HCT116 (cell line): ENCODE measurements at regions not wholly inside any gene's neighbourhood (a gene's known extent, or its start where the extent isn't known, plus 50 kb on each side); places are given as distances from the start of the nearest gene placed in this dataset.

ENCODE experiments used
- ATAC-seq: fragments of 200-7000 bp; cut with Tn5 transposase; 2 replicates; pipeline ENCODE4 v1.9.1; 2020; ENCODE audit warnings: mild to moderate bottlenecking, moderate library complexity
- BruUV-seq: library from RNA; stranded (reverse); fragments of 400-500 nt; replicated peaks from 2 replicates; lab custom pipeline; 2021; lab: Mats Ljungman, UMichigan
- CTCF ChIA-PET: fragments of 300-600 bp; sonication (Branson Sonifier 250); formaldehyde crosslinking; loops from one replicate; lab custom pipeline; 2021; ENCODE audit warnings: antibody characterized with exemption; lab: Charles Lee
- POLR2A ChIA-PET: fragments of 300-600, 350-600 bp; sonication (Branson Sonifier 250); formaldehyde crosslinking; loops from one replicate; lab custom pipeline; 2021; ENCODE audit warnings: antibody characterized with exemption; lab: Charles Lee
- RAD21 ChIA-PET, 2 experiments: fragments of 300-600 bp; sonication (Branson Sonifier 250); formaldehyde crosslinking; loops; one replicate each; lab custom pipeline; 2023; ENCODE audit warnings: low total read pairs in 2 of 2; ENCODE audit not compliant: uncharacterized antibody in 2 of 2, unreplicated experiment in 2 of 2, low non-redundant PET in 1 of 2; lab: Charles Lee
- DNase-seq: peaks from one replicate; pipeline ENCODE4 v3.0.0-alpha.2; 2010; ENCODE audit warnings: low read depth, low spot score
- H2AFZ ChIP-seq: fragments of 200-600 bp; shearing (Covaris generic), sonication (generic); 2 replicates; pipeline ENCODE4 v1.6.1; 2017; ENCODE audit warnings: low read depth, mixed run types, mixed read lengths, antibody characterized with exemption, low read length; ENCODE audit not compliant: poor library complexity, severe bottlenecking
- H3K27ac ChIP-seq: 2 replicates; pipeline ENCODE4 v1.5.1; 2012; ENCODE audit warnings: low read depth, low read length
- H3K27me3 ChIP-seq: fragments of 200-600 bp; sonication (generic); 2 replicates; pipeline ENCODE4 v1.6.1; 2016; ENCODE audit warnings: mixed run types, low read length, mixed read lengths; ENCODE audit not compliant: insufficient read depth
- H3K36me3 ChIP-seq, 2 experiments: fragments of 200-500 bp in 1 of 2; fragments of 200-600 bp in 1 of 2; sonication (Bioruptor generic) in 1 of 2; sonication (generic) in 1 of 2; 2 replicates each; pipeline versions ENCODE4 v1.5.1 to v1.6.1; 2014 to 2016; ENCODE audit warnings: low read length in 2 of 2, inconsistent platforms in 1 of 2, mixed read lengths in 1 of 2, mixed run types in 1 of 2; ENCODE audit not compliant: insufficient read depth in 2 of 2, control insufficient read depth in 1 of 2
- H3K4me1 ChIP-seq, 2 experiments: fragments of 200-600 bp in 1 of 2; sonication (generic) in 1 of 2; 2 replicates each; pipeline versions ENCODE4 v1.5.1 to v1.6.1; 2012 to 2017; ENCODE audit warnings: low read length in 2 of 2, inconsistent platforms in 1 of 2, mild to moderate bottlenecking in 1 of 2, mixed read lengths in 1 of 2, mixed run types in 1 of 2, moderate library complexity in 1 of 2; ENCODE audit not compliant: insufficient read depth in 2 of 2, control insufficient read depth in 1 of 2
- H3K4me2 ChIP-seq: fragments of 200-600 bp; sonication (generic); 2 replicates; pipeline ENCODE4 v1.6.1; 2017; ENCODE audit warnings: mixed run types, low read length, mixed read lengths
- H3K4me3 ChIP-seq, 2 experiments: fragments of 200-600 bp in 1 of 2; sonication (generic) in 1 of 2; replicated peaks in 1 of 2; 2 replicates each; pipeline ENCODE4 v1.5.1; 2011 to 2016; ENCODE audit warnings: low read length in 2 of 2, control low read depth in 1 of 2, low read depth in 1 of 2, mild to moderate bottlenecking in 1 of 2, mixed read lengths in 1 of 2, mixed run types in 1 of 2
- H3K79me2 ChIP-seq: fragments of 200-600 bp; sonication (generic); 2 replicates; pipeline ENCODE4 v1.6.1; 2017; ENCODE audit warnings: mild to moderate bottlenecking, mixed run types, low read length, moderate library complexity, mixed read lengths; ENCODE audit not compliant: insufficient read depth
- H3K9ac ChIP-seq: fragments of 200-600 bp; sonication (generic); 2 replicates; pipeline ENCODE4 v1.6.1; 2016; ENCODE audit warnings: low read length, mixed read lengths
- H3K9me2 ChIP-seq: fragments of 200-600 bp; sonication (generic), shearing (Covaris generic); 2 replicates; pipeline ENCODE4 v1.6.1; 2017; ENCODE audit warnings: mixed run types, mild to moderate bottlenecking, moderate library complexity; ENCODE audit not compliant: insufficient read depth
- H3K9me3 ChIP-seq, 2 experiments: fragments of 200-500 bp in 1 of 2; fragments of 200-600 bp in 1 of 2; sonication (Bioruptor generic) in 1 of 2; sonication (generic) in 1 of 2; 2 replicates each; pipeline ENCODE4 v1.6.1; 2014 to 2017; ENCODE audit warnings: low read length in 2 of 2, mixed read lengths in 2 of 2, inconsistent platforms in 1 of 2, low read depth in 1 of 2, mild to moderate bottlenecking in 1 of 2, mixed run types in 1 of 2, moderate library complexity in 1 of 2; ENCODE audit not compliant: control insufficient read depth in 1 of 2, insufficient read depth in 1 of 2
- H4K20me1 ChIP-seq: fragments of 200-600 bp; sonication (generic), shearing (Covaris generic); 2 replicates; pipeline ENCODE4 v1.6.1; 2017; ENCODE audit warnings: mixed run types, mild to moderate bottlenecking, moderate library complexity; ENCODE audit not compliant: insufficient read depth
- CTCF ChIP-seq, 3 experiments: fragments of 200-600 bp in 1 of 3; sonication (generic) in 1 of 3; IDR thresholded peaks in 2 of 3; conservative IDR thresholded peaks in 1 of 3; 2 replicates each; pipeline ENCODE4 v1.5.1; 2012 to 2017; ENCODE audit warnings: low read depth in 2 of 3, low read length in 2 of 3, antibody characterized with exemption in 1 of 3, borderline replicate concordance in 1 of 3, control low read depth in 1 of 3, mild to moderate bottlenecking in 1 of 3, mixed read lengths in 1 of 3, mixed run types in 1 of 3, moderate library complexity in 1 of 3; ENCODE audit not compliant: insufficient read depth in 1 of 3
- EGR1 ChIP-seq: IDR thresholded peaks from 2 replicates; pipeline ENCODE4 v1.6.1; 2012; ENCODE audit warnings: low read depth
- EZH2 ChIP-seq: fragments of 200-600 bp; sonication (generic); IDR thresholded peaks from 2 replicates; pipeline ENCODE4 v1.6.1; 2017; ENCODE audit warnings: antibody characterized with exemption, mixed run types
- POLR2A ChIP-seq: IDR thresholded peaks from 2 replicates; pipeline ENCODE4 v1.7.0; 2011; ENCODE audit warnings: borderline replicate concordance; ENCODE audit not compliant: insufficient read depth, insufficient read length; ENCODE audit errors: extremely low read depth
- REST ChIP-seq: IDR thresholded peaks from 2 replicates; pipeline ENCODE4 v1.6.1; 2012; ENCODE audit warnings: low read depth
- SP1 ChIP-seq: IDR thresholded peaks from 2 replicates; pipeline ENCODE4 v1.6.1; 2012; ENCODE audit warnings: low read depth
- TCF7L2 ChIP-seq: IDR thresholded peaks from 2 replicates; pipeline ENCODE4 v1.7.0; 2011; ENCODE audit warnings: borderline replicate concordance, inconsistent platforms; ENCODE audit not compliant: insufficient read depth, insufficient read length; ENCODE audit errors: extremely low read depth
- ZBTB33 ChIP-seq: IDR thresholded peaks from 2 replicates; pipeline ENCODE4 v1.6.1; 2011; ENCODE audit warnings: mild to moderate bottlenecking, low read length, moderate library complexity; ENCODE audit not compliant: insufficient replicate concordance; ENCODE audit errors: extremely low read depth
- intact Hi-C: fragments of 100-400 bp; cut with micrococcal nuclease; formaldehyde crosslinking; loops from 2 replicates; pipeline ENCODE4 v1.10.0; 2022

- intact Hi-C loops: no loop called here
- no peak overlapping the region for H3K4me3 ChIP-seq
- ATAC-seq: no peak
- H3K79me2 ChIP-seq: no peaks in the 10 kb centered on the region
- H3K4me2 ChIP-seq: no peak overlapping the region
- H2AFZ ChIP-seq: no peak overlapping the region
- no peaks in the 10 kb centered on the region for H3K9me2 ChIP-seq
- ChIA-PET CTCF (no interaction called here), POLR2A (no interaction called here), RAD21 (no interaction called here)
- no peak for DNase-seq
- no TSS peak for BruUV-seq
- no peaks in the 10 kb centered on the region for H3K27me3 ChIP-seq
- no peak for TF ChIP-seq CTCF (IDR thresholded peaks at IDR 0.05 in 2 of 3, conservative IDR thresholded peaks at IDR 0.05 in 1 of 3; ENCODE audit: borderline replicate concordance in 1 of 3, insufficient read depth in 1 of 3, low read depth in 2 of 3, low read length in 2 of 3)
- TF ChIP-seq EGR1: no peak
- TF ChIP-seq EZH2: no peak
- TF ChIP-seq SP1: no peak
- TF ChIP-seq POLR2A: no peak
- H4K20me1 ChIP-seq: no peaks in the 10 kb centered on the region
- H3K4me1 ChIP-seq: no peaks in the 10 kb centered on the region
- H3K27ac ChIP-seq: no peak overlapping the region
- no peak overlapping the region for H3K9ac ChIP-seq
- no peaks in the 10 kb centered on the region for H3K9me3 ChIP-seq
- H3K36me3 ChIP-seq: no peaks in the 10 kb centered on the region
Observed at GRCh38 chr13:67967031-67967430, 736.9 kb upstream of the PCDH9 start.

GRCh38 chr13:67966065-67966464 is 735.9 kb upstream of the PCDH9 start:
- Histone ChIP-seq H3K9me2 (no peaks in the 10 kb centered on the region), H4K20me1 (no peaks in the 10 kb centered on the region), H3K27ac (no peak overlapping the region), H2AFZ (no peak overlapping the region), H3K9ac (no peak overlapping the region), H3K9me3 (no peaks in the 10 kb centered on the region), H3K4me2 (no peak overlapping the region), H3K27me3 (no peaks in the 10 kb centered on the region), H3K4me1 (no peaks in the 10 kb centered on the region), H3K79me2 (no peaks in the 10 kb centered on the region), H3K36me3 (no peaks in the 10 kb centered on the region), H3K4me3 (no peak overlapping the region)
- POLR2A ChIA-PET: no interaction called here
- CTCF ChIA-PET: no interaction called here
- BruUV-seq: no TSS peak
- no peak for DNase-seq
- ATAC-seq: no peak
- RAD21 ChIA-PET: no interaction called here
- intact Hi-C loops: no loop called here
- TF ChIP-seq CTCF (IDR thresholded peaks at IDR 0.05 in 2 of 3, conservative IDR thresholded peaks at IDR 0.05 in 1 of 3; ENCODE audit: borderline replicate concordance in 1 of 3, insufficient read depth in 1 of 3, low read depth in 2 of 3, low read length in 2 of 3): no peak
- TF ChIP-seq EGR1: no peak
- no peak for TF ChIP-seq ZBTB33
- TF ChIP-seq REST: no peak
- TF ChIP-seq TCF7L2: no peak
